HG02610 (cell line): ENCODE measurements at regions not wholly inside any gene's neighbourhood (a gene's known extent, or its start where the extent isn't known, plus 50 kb on each side); places are given as distances from the start of the nearest gene placed in this dataset.
"Not testable (repeated sequence)": the region's sequence is repeated elsewhere in the genome, so short reads cannot be mapped to it uniquely, and the experiment has no call there.

Experiments used
- ATAC-seq: cut with Tn5 transposase; IDR thresholded peaks from one replicate; pipeline ENCODE4 v1.9.1; 2021; ENCODE audit warnings: mild to moderate bottlenecking, moderate library complexity; ENCODE audit not compliant: unreplicated experiment

- no peak for ATAC-seq
Measured at GRCh38 chr2:207216457-207216856, 50.7 kb upstream of the KLF7 start.

- no peak for ATAC-seq
Measured at GRCh38 chr2:207217442-207217841, 51.7 kb upstream of the KLF7 start.

- no peak for ATAC-seq
Measured at GRCh38 chr2:207219081-207219630, 53.4 kb upstream of the KLF7 start.

- ATAC-seq, result no peak
Measured at GRCh38 chr2:207219676-207220501, 54.1 kb upstream of the KLF7 start.

- no peak for ATAC-seq
Measured at GRCh38 chr2:207221731-207222130, 56.0 kb upstream of the KLF7 start.

- peak; percentile 93 for ATAC-seq
Measured at GRCh38 chr2:207223051-207223450, 57.3 kb upstream of the KLF7 start.

GRCh38 chr2:207224381-207224780, 58.6 kb upstream of the KLF7 start:
- ATAC-seq, result no peak

GRCh38 chr2:207224791-207225482, 59.2 kb upstream of the KLF7 start:
- ATAC-seq, result peak; percentile 28

- no peak for ATAC-seq
Measured at GRCh38 chr2:207225773-207226172, 60.0 kb upstream of the KLF7 start.

- ATAC-seq, result no peak
Measured at GRCh38 chr2:207226243-207226642, 60.5 kb upstream of the KLF7 start.

- ATAC-seq, result no peak
Measured at GRCh38 chr2:207226671-207227061, 60.9 kb upstream of the KLF7 start.

GRCh38 chr2:207227062-207227748, 61.5 kb upstream of the KLF7 start:
- ATAC-seq, result no peak

- no peak for ATAC-seq
Measured at GRCh38 chr2:207227749-207228145, 62.0 kb upstream of the KLF7 start.

GRCh38 chr2:207228402-207228801, 62.7 kb upstream of the KLF7 start:
- no peak for ATAC-seq

- no peak for ATAC-seq
Measured at GRCh38 chr2:207229161-207229560, 63.4 kb upstream of the KLF7 start.

- ATAC-seq, result no peak
Measured at GRCh38 chr2:207230261-207231105, 64.7 kb upstream of the KLF7 start.

- ATAC-seq, result no peak
Measured at GRCh38 chr2:207231106-207231865, 65.5 kb upstream of the KLF7 start.

- ATAC-seq, result no peak
Measured at GRCh38 chr2:207231967-207232366, 66.2 kb upstream of the KLF7 start.

GRCh38 chr2:207233141-207233540, 67.4 kb upstream of the KLF7 start:
- not testable (repeated sequence) for ATAC-seq

GRCh38 chr2:207233731-207234130, 68.0 kb upstream of the KLF7 start:
- no peak for ATAC-seq
